ENCODE measurements at regions not wholly inside any gene's neighbourhood (a gene's known extent, or its start where the extent isn't known, plus 50 kb on each side); places are given as distances from the start of the nearest gene placed in this dataset.

- H3K27me3 Mint-ChIP-seq (ENCODE audit: low read depth, poor library complexity): no peaks in the 10 kb centered on the region
- no peak for TF ChIP-seq CTCF (IDR thresholded peaks at IDR 0.05)
- no peak overlapping the region for H3K4me3 Mint-ChIP-seq
- no peaks in the 10 kb centered on the region for H3K9me3 Mint-ChIP-seq
- no peaks in the 10 kb centered on the region for H3K36me3 Mint-ChIP-seq (ENCODE audit: low read depth)
- no peak for DNase-seq
- no peak overlapping the region for H3K27ac Mint-ChIP-seq
- no peaks in the 10 kb centered on the region for H3K4me1 Mint-ChIP-seq
These were observed 1076.1 kb upstream of the ADGRB3 start for GRCh38 chr6:67558985-67559384.

GRCh38 chr6:67544851-67545452 lies 1090.1 kb upstream of the ADGRB3 start:
- Mint-ChIP-seq H3K4me1 (no peaks in the 10 kb centered on the region), H3K27me3 (ENCODE audit: low read depth, poor library complexity) (no peaks in the 10 kb centered on the region), H3K4me3 (no peak overlapping the region), H3K9me3 (peaks cover 51% of the 10 kb centered on the region), H3K27ac (no peak overlapping the region), H3K36me3 (ENCODE audit: low read depth) (no peaks in the 10 kb centered on the region)
- no peak for TF ChIP-seq CTCF (IDR thresholded peaks at IDR 0.05)
- no peak for DNase-seq

GRCh38 chr6:67541586-67541985 lies 1093.5 kb upstream of the ADGRB3 start:
- no peaks in the 10 kb centered on the region for H3K4me1 Mint-ChIP-seq
- H3K4me3 Mint-ChIP-seq: no peak overlapping the region
- no peaks in the 10 kb centered on the region for H3K36me3 Mint-ChIP-seq (ENCODE audit: low read depth)
- H3K27ac Mint-ChIP-seq: no peak overlapping the region
- no peak for DNase-seq
- no peak for TF ChIP-seq CTCF (IDR thresholded peaks at IDR 0.05)
- H3K9me3 Mint-ChIP-seq: peaks cover 47% of the 10 kb centered on the region
- H3K27me3 Mint-ChIP-seq (ENCODE audit: low read depth, poor library complexity): no peaks in the 10 kb centered on the region

GRCh38 chr6:67538032-67538431 lies 1097.0 kb upstream of the ADGRB3 start:
- H3K27me3 Mint-ChIP-seq (ENCODE audit: low read depth, poor library complexity): no peaks in the 10 kb centered on the region
- DNase-seq: no peak
- H3K36me3 Mint-ChIP-seq (ENCODE audit: low read depth): no peaks in the 10 kb centered on the region
- no peak for TF ChIP-seq CTCF (IDR thresholded peaks at IDR 0.05)
- no peaks in the 10 kb centered on the region for H3K4me1 Mint-ChIP-seq
- H3K27ac Mint-ChIP-seq: no peak overlapping the region
- no peak overlapping the region for H3K4me3 Mint-ChIP-seq
- peaks cover 24% of the 10 kb centered on the region for H3K9me3 Mint-ChIP-seq

- Mint-ChIP-seq H3K4me3 (no peak overlapping the region), H3K9me3 (peaks cover 11% of the 10 kb centered on the region), H3K36me3 (ENCODE audit: low read depth) (no peaks in the 10 kb centered on the region), H3K27me3 (ENCODE audit: low read depth, poor library complexity) (no peaks in the 10 kb centered on the region), H3K4me1 (no peaks in the 10 kb centered on the region), H3K27ac (no peak overlapping the region)
- TF ChIP-seq CTCF (IDR thresholded peaks at IDR 0.05): no peak
- DNase-seq: no peak
These were observed 1099.1 kb upstream of the ADGRB3 start for GRCh38 chr6:67535946-67536345.

- H3K27ac Mint-ChIP-seq: no peak overlapping the region
- no peaks in the 10 kb centered on the region for H3K36me3 Mint-ChIP-seq (ENCODE audit: low read depth)
- DNase-seq: no peak
- H3K27me3 Mint-ChIP-seq (ENCODE audit: low read depth, poor library complexity): peaks cover 6% of the 10 kb centered on the region
- no peak for TF ChIP-seq CTCF (IDR thresholded peaks at IDR 0.05)
- peaks cover 7% of the 10 kb centered on the region for H3K4me1 Mint-ChIP-seq
- no peak overlapping the region for H3K4me3 Mint-ChIP-seq
- peaks cover 7% of the 10 kb centered on the region for H3K9me3 Mint-ChIP-seq
These were observed 1128.7 kb upstream of the ADGRB3 start for GRCh38 chr6:67506352-67506751.
